PC-3 (cell line): ENCODE measurements at regions not wholly inside any gene's neighbourhood (a gene's known extent, or its start where the extent isn't known, plus 50 kb on each side); places are given as distances from the start of the nearest gene placed in this dataset.

Experiments
- CTCF ChIP-seq: fragments of 300-600 bp; sonication (generic); conservative IDR thresholded peaks from 2 replicates; pipeline ENCODE4 v1.5.1; 2017; ENCODE audit warnings: antibody characterized with exemption, low read depth, mild to moderate bottlenecking, low read length
- EZH2 ChIP-seq: fragments of 300-600 bp; sonication (generic); IDR thresholded peaks from one replicate; pipeline ENCODE4 v1.6.1; 2017; ENCODE audit warnings: antibody characterized with exemption, mild to moderate bottlenecking, low read length; ENCODE audit not compliant: unreplicated experiment
- EZH2phosphoT487 ChIP-seq: fragments of 300-600 bp; sonication (generic); IDR thresholded peaks from 2 replicates; pipeline ENCODE4 v1.6.1; 2018; ENCODE audit warnings: mild to moderate bottlenecking, antibody characterized with exemption, low read length, borderline replicate concordance

- TF ChIP-seq CTCF (no peak), EZH2 (no peak), EZH2phosphoT487 (no peak)
Observed at GRCh38 chr2:216985658-216986141, 125.8 kb upstream of the TNP1 start.
